OCI-LY3 (cell line): ENCODE measurements at regions not wholly inside any gene's neighbourhood (a gene's known extent, or its start where the extent isn't known, plus 50 kb on each side); places are given as distances from the start of the nearest gene placed in this dataset.

Experiments
- CTCF ChIP-seq: fragments of 200-600, 300-600 bp; sonication (generic); IDR thresholded peaks from 2 replicates; pipeline ENCODE4 v1.5.1; 2014; ENCODE audit warnings: antibody characterized with exemption, low read length, low read depth
- EZH2phosphoT487 ChIP-seq: fragments of 200-600 bp; shearing (Covaris generic); IDR thresholded peaks from 2 replicates; pipeline ENCODE4 v1.6.1; 2018; ENCODE audit warnings: antibody characterized with exemption, mixed run types, low read depth

GRCh38 chr1:116284819-116285390 is 88.1 kb upstream of the ATP1A1 start:
- TF ChIP-seq CTCF (no peak), EZH2phosphoT487 (no peak)
